GM12878 (cell line): ENCODE measurements at regions not wholly inside any gene's neighbourhood (a gene's known extent, or its start where the extent isn't known, plus 50 kb on each side); places are given as distances from the start of the nearest gene placed in this dataset.

Source experiments
- ATAC-seq: fragments of 200-7000 bp; cut with Tn5 transposase; 3 replicates; pipeline ENCODE4 v1.9.1; 2020; ENCODE audit warnings: mild to moderate bottlenecking, moderate library complexity
- BruUV-seq: library from RNA; stranded (reverse); fragments of 400-500 nt; replicated peaks from 2 replicates; lab custom pipeline; 2021; lab: Mats Ljungman, UMichigan
- CTCF ChIA-PET: fragments of 300-600 bp; sonication (Branson Sonifier 250); formaldehyde crosslinking; extraction: SDS; loops from one replicate; lab custom pipeline; 2021; ENCODE audit warnings: inconsistent platforms; lab: Yijun Ruan, JAX
- POLR2A ChIA-PET: fragments of 350-600 bp; formaldehyde crosslinking; extraction: SDS; loops from one replicate; lab custom pipeline; 2021; ENCODE audit warnings: inconsistent platforms; lab: Charles Lee
- RAD21 ChIA-PET: fragments of 300-600 bp; sonication (Branson Sonifier 250); formaldehyde crosslinking; loops from one replicate; lab custom pipeline; 2023; ENCODE audit warnings: antibody characterized with exemption; ENCODE audit not compliant: unreplicated experiment; lab: Charles Lee
- SMC1A ChIA-PET: fragments of 300-600 bp; sonication (Branson Sonifier 250); formaldehyde crosslinking; loops from one replicate; lab custom pipeline; 2023; ENCODE audit not compliant: unreplicated experiment, uncharacterized antibody; lab: Charles Lee
- DNase-seq: peaks from one replicate; pipeline ENCODE4 v3.0.0-alpha.2; 2011; ENCODE audit warnings: low read depth, low spot score
- FAIRE-seq: peaks from 3 replicates; lab custom pipeline; 2011; peaks lifted over from hg19 to GRCh38; lab: Jason Lieb, UNC
- H2AFZ ChIP-seq: 2 replicates; pipeline ENCODE4 v1.6.0; 2011; ENCODE audit warnings: low read depth, low read length, control low read depth; ENCODE audit not compliant: control insufficient read depth
- H3K27ac ChIP-seq: 2 replicates; pipeline ENCODE4 v1.5.1; 2011; ENCODE audit warnings: control low read depth; ENCODE audit not compliant: control insufficient read depth, insufficient read depth
- H3K27me3 ChIP-seq, 2 experiments: replicated peaks in 1 of 2; 2 replicates each; pipeline versions ENCODE4 v1.6.0 to v1.6.1; 2011; ENCODE audit warnings: low read length in 1 of 2; ENCODE audit not compliant: control insufficient read depth in 2 of 2, insufficient read depth in 2 of 2
- H3K36me3 ChIP-seq, 2 experiments: 2 replicates each; pipeline ENCODE4 v1.5.1; 2011; ENCODE audit warnings: low read length in 1 of 2; ENCODE audit not compliant: control insufficient read depth in 2 of 2, insufficient read depth in 2 of 2
- H3K4me1 ChIP-seq: 2 replicates; pipeline ENCODE4 v1.6.1; 2011; ENCODE audit warnings: mild to moderate bottlenecking, low read length, moderate library complexity, mixed read lengths; ENCODE audit not compliant: control insufficient read depth, insufficient read depth
- H3K4me2 ChIP-seq: 2 replicates; pipeline ENCODE4 v1.6.0; 2011; ENCODE audit warnings: control low read depth; ENCODE audit not compliant: control insufficient read depth, insufficient read depth
- H3K4me3 ChIP-seq: fragments of 200-600 bp; sonication (generic); 2 replicates; pipeline ENCODE4 v1.5.1; 2016
- H3K79me2 ChIP-seq: 2 replicates; pipeline ENCODE4 v1.6.0; 2011; ENCODE audit warnings: low read length; ENCODE audit not compliant: control insufficient read depth, insufficient read depth
- H3K9ac ChIP-seq: 2 replicates; pipeline ENCODE4 v1.8.0; 2011; ENCODE audit warnings: low read length, control low read depth, mixed read lengths; ENCODE audit not compliant: control insufficient read depth, insufficient read depth
- H3K9me3 ChIP-seq: replicated peaks from 3 replicates; pipeline ENCODE4 v1.5.1; 2011; ENCODE audit warnings: mild to moderate bottlenecking, low read length; ENCODE audit not compliant: control insufficient read depth, insufficient read depth
- H4K20me1 ChIP-seq: 2 replicates; pipeline ENCODE4 v1.6.0; 2011; ENCODE audit not compliant: control insufficient read depth, insufficient read depth
- CBX5 ChIP-seq: sonication (generic); IDR thresholded peaks from 2 replicates; pipeline ENCODE4 v1.6.1; 2016; ENCODE audit warnings: low read depth, moderate library complexity, mild to moderate bottlenecking, inconsistent platforms
- CHD1 ChIP-seq: IDR thresholded peaks from 2 replicates; pipeline ENCODE4 v1.6.1; 2012; ENCODE audit warnings: low read depth, low read length, improper control_type of control experiment
- EP300 ChIP-seq, 2 experiments: fragments of 150-350 bp in 1 of 2; IDR thresholded peaks; 2 replicates each; pipeline ENCODE4 v1.6.1; 2011 to 2012; ENCODE audit warnings: low read depth in 2 of 2, low read length in 2 of 2, borderline replicate concordance in 1 of 2, improper control_type of control experiment in 1 of 2, inconsistent platforms in 1 of 2; ENCODE audit not compliant: control insufficient read depth in 1 of 2
- ESRRA ChIP-seq: IDR thresholded peaks from 2 replicates; pipeline ENCODE4 v1.6.1; 2012; ENCODE audit warnings: mild to moderate bottlenecking, low read length, improper control_type of control experiment
- FOS ChIP-seq: IDR thresholded peaks from 3 replicates; pipeline ENCODE4 v1.6.1; 2011; ENCODE audit warnings: borderline replicate concordance; ENCODE audit not compliant: insufficient read length; ENCODE audit errors: extremely low read depth
- KAT2A ChIP-seq: conservative IDR thresholded peaks from 2 replicates; pipeline ENCODE4 v1.6.1; 2011; ENCODE audit warnings: low read depth, low read length; ENCODE audit not compliant: control insufficient read depth
- MTA3 ChIP-seq: IDR thresholded peaks from 2 replicates; pipeline ENCODE4 v1.6.1; 2012; ENCODE audit warnings: low read length, inconsistent platforms, borderline replicate concordance
- NFIC ChIP-seq: IDR thresholded peaks from 2 replicates; pipeline ENCODE4 v1.6.1; 2012; ENCODE audit warnings: low read depth, mild to moderate bottlenecking, inconsistent platforms, low read length, moderate library complexity
- NFXL1 ChIP-seq: fragments of 450-650 bp; IDR thresholded peaks from 2 replicates; pipeline ENCODE4 v1.6.1; 2017; ENCODE audit warnings: antibody characterized with exemption, mild to moderate bottlenecking, borderline replicate concordance
- NR2C2 ChIP-seq: IDR thresholded peaks from 2 replicates; pipeline ENCODE4 v1.6.1; 2011; ENCODE audit warnings: borderline replicate concordance, low read depth; ENCODE audit not compliant: control insufficient read depth, insufficient read length
- POLR2AphosphoS5 ChIP-seq: IDR thresholded peaks from 2 replicates; pipeline ENCODE4 v1.6.1; 2011; ENCODE audit warnings: mild to moderate bottlenecking, low read length, inconsistent platforms
- RUNX3 ChIP-seq: IDR thresholded peaks from 2 replicates; pipeline ENCODE4 v1.6.1; 2012; ENCODE audit warnings: low read length, inconsistent platforms
- SIN3A ChIP-seq: IDR thresholded peaks from 2 replicates; pipeline ENCODE4 v1.6.1; 2012; ENCODE audit warnings: low read depth, low read length, improper control_type of control experiment
- SMC3 ChIP-seq: IDR thresholded peaks from 2 replicates; pipeline ENCODE4 v1.6.1; 2011; ENCODE audit warnings: low read length, improper control_type of control experiment, borderline replicate concordance
- SPI1 ChIP-seq: IDR thresholded peaks from 2 replicates; pipeline ENCODE4 v1.6.1; 2011; ENCODE audit warnings: low read depth, mild to moderate bottlenecking, low read length, moderate library complexity, borderline replicate concordance; ENCODE audit not compliant: insufficient read depth
- STAT1 ChIP-seq: fragments of 450-650 bp; conservative IDR thresholded peaks from 2 replicates; pipeline ENCODE4 v1.6.1; 2014; ENCODE audit warnings: antibody characterized with exemption, mild to moderate bottlenecking
- STAT3 ChIP-seq: IDR thresholded peaks from 2 replicates; pipeline ENCODE4 v1.6.1; 2011; ENCODE audit warnings: low read depth, low read length, improper control_type of control experiment
- TARDBP ChIP-seq: IDR thresholded peaks from 2 replicates; pipeline ENCODE4 v1.6.1; 2016; ENCODE audit warnings: borderline replicate concordance
- TCF3 ChIP-seq: IDR thresholded peaks from 2 replicates; pipeline ENCODE4 v1.6.1; 2012; ENCODE audit warnings: low read depth, mild to moderate bottlenecking, low read length, borderline replicate concordance; ENCODE audit not compliant: insufficient read depth
- ZBTB40 ChIP-seq: fragments of 450-650 bp; IDR thresholded peaks from 2 replicates; pipeline ENCODE4 v1.6.1; 2016; ENCODE audit warnings: mild to moderate bottlenecking, moderate library complexity, borderline replicate concordance
- WGBS: methylation state at CpG from one replicate; pipeline ENCODE4 v1.1.6; 2016; ENCODE audit warnings: low lambda C conversion rate; ENCODE audit not compliant: insufficient replicate concordance, insufficient coverage; ENCODE audit errors: missing lambda C conversion rate; 5-methylcytosine and 5-hydroxymethylcytosine counted together
- in situ Hi-C: fragments of 300-500 bp; cut with MboI; formaldehyde crosslinking; loops from 9 replicates; pipeline ENCODE4 v1.14.3; 2018; ENCODE audit warnings: mixed read lengths
- intact Hi-C: fragments of 100-400 bp; cut with micrococcal nuclease; formaldehyde crosslinking; loops from one replicate; pipeline ENCODE4 v1.14.2; 2022; ENCODE audit not compliant: unreplicated experiment

DNA sequence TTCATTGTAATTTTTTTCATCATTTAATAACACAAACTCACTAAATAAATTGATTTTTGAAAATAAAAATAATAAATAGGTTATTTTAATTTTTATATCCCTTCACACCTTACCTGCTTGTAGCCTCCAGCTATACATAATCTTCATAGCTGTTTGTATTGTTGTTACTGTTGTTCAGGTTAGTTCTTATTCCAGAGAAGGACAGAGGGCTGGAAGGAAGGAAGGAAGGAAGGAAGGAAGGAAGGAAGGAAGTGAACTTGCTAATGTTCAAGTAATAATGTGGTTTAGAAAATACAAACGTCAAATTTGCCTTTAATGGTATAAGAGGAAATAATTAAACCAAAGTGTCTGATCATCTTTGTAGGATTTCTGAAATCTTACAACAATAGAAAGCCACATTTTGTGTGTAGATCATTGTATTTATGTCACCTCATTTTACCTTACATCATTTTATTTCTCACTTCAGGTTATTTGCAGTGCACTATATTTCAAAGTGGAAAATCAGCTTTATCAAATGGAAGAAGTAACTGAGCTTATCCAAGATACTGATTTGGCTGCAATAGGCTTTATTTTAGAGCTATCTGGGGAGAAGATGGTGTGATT is 660.0 kb upstream of the CCDC54 start:
- BruUV-seq = no TSS peak
- H3K9me3 ChIP-seq = no peaks in the 10 kb centered on the region
- no peak overlapping the region for H3K9ac ChIP-seq
- no peak overlapping the region for H3K4me2 ChIP-seq
- RAD21 ChIA-PET = no interaction called here
- H3K79me2 ChIP-seq = no peaks in the 10 kb centered on the region
- H3K4me3 ChIP-seq = no peak overlapping the region
- no peaks in the 10 kb centered on the region for H3K36me3 ChIP-seq
- no peaks in the 10 kb centered on the region for H3K4me1 ChIP-seq
- SMC1A ChIA-PET = interaction anchor here (0.6 to 1.7 kb wide), 3 partner anchors 14 to 92 kb away, joined by 3 to 4 read pairs (median 4); no protein-coding TSS in a partner anchor
- no peaks in the 10 kb centered on the region for H3K27me3 ChIP-seq
- TF ChIP-seq FOS (no peak), CHD1 (no peak), EP300 (IDR thresholded peaks at IDR 0.05; ENCODE audit: borderline replicate concordance in 1 of 2, control insufficient read depth in 1 of 2, low read depth in 2 of 2, low read length in 2 of 2) (no peak), NFXL1 (no peak), NR2C2 (no peak), SMC3 (no peak), TCF3 (no peak), RUNX3 (no peak), CBX5 (no peak), ESRRA (no peak), SIN3A (no peak), STAT3 (no peak), POLR2AphosphoS5 (no peak), TARDBP (no peak), MTA3 (no peak), SPI1 (no peak), KAT2A (no peak), STAT1 (no peak), NFIC (no peak), ZBTB40 (no peak)
- TF ChIP-seq, all 136 proteins: peak for 0
- Histone ChIP-seq H2AFZ (no peak overlapping the region), H4K20me1 (no peaks in the 10 kb centered on the region), H3K27ac (no peak overlapping the region)
- intact Hi-C loops = no loop called here
- ATAC-seq (no peak), DNase-seq (no peak), FAIRE-seq (no peak)
- POLR2A ChIA-PET = no interaction called here
- in situ Hi-C loops = no loop called here
- CTCF ChIA-PET = interaction anchor here (0.7 to 1.0 kb wide), 2 partner anchors 19 to 29 kb away, joined by 3 read pairs; no protein-coding TSS in a partner anchor
- 0% methylated on average over 1 of the region's 1 CpG for WGBS
